Activated CD4-positive, CD25-positive, alpha-beta regulatory T cell treated with anti-CD3 and anti-CD28 coated beads, Interleukin-2, amount 50 U/mL, for 24 hours (primary cell): ENCODE measurements at regions not wholly inside any gene's neighbourhood (a gene's known extent, or its start where the extent isn't known, plus 50 kb on each side); places are given as distances from the start of the nearest gene placed in this dataset.

ENCODE experiments used
- ATAC-seq, 2 donors: fragments of 150-1000 bp; cut with Tn5 transposase; one replicate each; pipeline ENCODE4 v1.10.0; 2021; ENCODE audit warnings: mild to moderate bottlenecking in 1 of 2, moderate library complexity in 1 of 2

- ATAC-seq, result no peak
Measured at GRCh38 chr2:20523799-20524187, 76.9 kb downstream of the RHOB start.

- ATAC-seq, result peak in 1 of 2 donors; percentile 29
Measured at GRCh38 chr2:20524412-20525040, 77.7 kb downstream of the RHOB start.

DNA sequence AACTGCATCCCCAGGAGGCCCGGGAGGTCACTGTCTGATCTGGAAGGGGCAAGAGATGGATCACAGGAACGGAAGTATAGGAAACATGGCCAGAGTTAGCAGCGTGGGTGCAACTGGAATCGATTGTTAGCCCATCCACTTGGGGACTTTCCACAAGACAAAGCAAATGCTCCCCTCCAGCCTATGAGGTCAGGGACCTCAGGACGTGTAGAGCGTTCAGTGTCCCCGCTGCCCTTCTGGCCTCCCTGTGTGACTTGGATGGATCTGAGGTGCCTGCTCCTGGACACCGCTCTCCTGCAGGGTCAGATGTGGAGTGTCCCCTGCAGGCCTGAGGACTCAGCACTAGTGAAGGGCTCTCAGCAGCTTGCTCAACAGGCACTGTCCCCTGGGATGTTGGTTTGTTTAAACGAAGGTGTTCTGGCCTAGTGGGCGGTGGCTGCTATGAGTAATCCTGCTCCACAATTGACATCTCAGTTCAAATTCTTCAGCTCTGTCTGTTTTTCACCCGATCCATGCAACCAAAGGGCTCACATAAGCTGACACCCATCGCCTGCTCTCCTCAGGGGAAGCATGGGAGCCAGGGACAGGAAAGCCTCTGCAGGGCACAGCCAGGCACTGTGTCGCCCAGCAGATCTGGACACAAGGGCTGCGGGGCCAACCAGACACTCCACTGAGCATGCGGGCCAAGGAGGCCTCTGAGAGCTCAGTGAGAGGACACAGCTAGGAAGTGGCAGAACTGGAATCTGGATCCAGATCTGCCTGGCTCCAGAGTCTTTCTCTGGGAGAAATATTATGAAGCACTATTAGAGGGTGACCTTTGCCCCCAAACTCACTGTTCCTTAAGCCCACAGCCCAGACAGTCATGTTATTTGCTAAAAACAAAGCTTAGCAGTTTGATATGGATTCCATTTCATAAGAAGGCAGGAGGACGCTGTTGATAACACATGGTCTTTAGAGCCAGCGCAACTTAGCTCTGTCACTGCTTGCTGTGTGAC is 78.5 kb downstream of the RHOB start:
- ATAC-seq, result peak; percentile 11 to 52

GRCh38 chr2:20526160-20526559 is 79.3 kb downstream of the RHOB start:
- ATAC-seq, result no peak

DNA sequence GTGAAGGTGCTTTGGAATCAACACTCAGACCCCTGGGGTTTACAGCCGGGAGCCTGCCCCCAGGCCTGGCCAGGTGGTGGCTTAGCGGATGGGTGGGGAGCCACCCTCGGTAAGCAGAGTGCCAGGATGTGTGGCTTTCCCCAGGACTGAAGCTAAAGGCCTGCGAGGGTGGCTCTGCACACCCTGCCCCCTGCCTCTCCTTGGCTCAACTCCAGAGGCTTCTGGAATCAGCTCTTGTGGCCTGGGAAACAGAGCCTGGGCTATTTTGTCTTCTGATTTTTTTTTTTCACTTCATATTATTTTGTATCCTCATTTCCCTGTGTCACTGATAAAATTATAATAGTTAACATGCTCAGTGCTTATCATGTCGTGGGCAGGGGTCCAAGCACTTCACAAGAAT is 79.8 kb downstream of the RHOB start:
- no peak for ATAC-seq

DNA sequence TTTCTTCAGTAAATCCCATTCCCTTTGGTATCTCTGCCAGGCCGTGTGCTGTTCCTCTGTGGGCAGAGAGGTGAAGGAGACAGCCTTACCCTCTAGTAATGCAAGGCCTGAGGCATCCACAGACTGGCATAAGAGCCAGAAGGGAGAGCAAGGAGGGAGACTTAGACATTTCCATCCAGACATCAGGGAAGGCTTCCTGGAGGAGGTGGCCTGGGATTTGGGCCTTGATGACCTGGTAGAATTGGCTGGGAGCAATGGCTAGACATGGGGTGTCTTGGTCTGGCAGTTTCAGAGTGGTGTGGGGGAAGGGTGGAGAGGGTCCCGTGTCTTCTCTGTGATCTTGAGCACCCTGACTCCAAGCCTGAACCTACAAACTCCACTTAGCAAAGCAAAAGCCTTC is 81.8 kb downstream of the RHOB start:
- no peak for ATAC-seq

- no peak for ATAC-seq
Measured at GRCh38 chr2:20530520-20530919, 83.6 kb downstream of the RHOB start.

GRCh38 chr2:20531633-20532262 is 84.9 kb downstream of the RHOB start:
- ATAC-seq, result no peak

DNA sequence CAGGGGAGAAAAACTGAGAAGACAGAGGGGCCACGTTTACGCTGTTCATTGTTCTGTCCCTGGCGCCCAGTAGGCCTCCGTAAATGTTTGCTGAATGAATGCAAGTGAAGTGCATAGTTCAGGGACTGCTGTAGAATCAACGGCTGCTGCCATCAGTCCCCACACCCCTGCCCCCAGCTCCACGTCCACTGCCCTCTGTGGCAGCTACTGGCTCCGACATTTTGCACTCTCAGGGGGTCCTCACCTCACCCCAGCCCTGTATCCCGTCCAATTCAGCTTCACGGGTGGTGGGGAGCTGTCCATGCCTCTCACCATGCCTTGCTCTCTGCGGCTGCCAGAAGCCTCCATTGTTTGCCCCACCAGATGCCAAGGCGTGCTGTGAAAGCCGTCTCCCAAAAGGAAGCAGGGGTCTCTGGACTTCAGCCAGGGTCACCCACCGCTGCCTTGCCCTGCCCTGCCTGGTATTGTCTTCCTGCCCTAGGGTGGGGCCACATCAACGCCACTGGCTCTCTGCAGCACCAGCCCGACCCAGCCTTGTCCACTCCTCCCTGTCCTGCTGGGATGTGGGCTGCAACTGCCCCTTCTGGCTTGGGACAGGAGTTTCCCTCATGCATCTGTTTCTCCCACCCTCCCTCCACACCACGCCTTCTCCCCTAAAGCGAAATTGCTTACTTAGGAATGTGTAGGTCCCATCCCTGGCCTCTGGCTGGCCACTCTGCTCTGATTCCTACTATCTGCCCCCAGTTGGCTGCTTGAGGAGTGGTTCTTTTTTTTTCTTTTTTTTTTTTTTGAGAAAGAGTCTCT is 86.0 kb downstream of the RHOB start:
- no peak for ATAC-seq

- ATAC-seq, result no peak
Measured at GRCh38 chr2:20533993-20534622, 87.2 kb downstream of the RHOB start.

GRCh38 chr2:20534913-20535801 is 88.3 kb downstream of the RHOB start:
- no peak for ATAC-seq

- ATAC-seq, result no peak
Measured at GRCh38 chr2:20536619-20537422, 89.9 kb downstream of the RHOB start.

GRCh38 chr2:20537423-20538307 is 90.8 kb downstream of the RHOB start:
- ATAC-seq, result no peak

DNA sequence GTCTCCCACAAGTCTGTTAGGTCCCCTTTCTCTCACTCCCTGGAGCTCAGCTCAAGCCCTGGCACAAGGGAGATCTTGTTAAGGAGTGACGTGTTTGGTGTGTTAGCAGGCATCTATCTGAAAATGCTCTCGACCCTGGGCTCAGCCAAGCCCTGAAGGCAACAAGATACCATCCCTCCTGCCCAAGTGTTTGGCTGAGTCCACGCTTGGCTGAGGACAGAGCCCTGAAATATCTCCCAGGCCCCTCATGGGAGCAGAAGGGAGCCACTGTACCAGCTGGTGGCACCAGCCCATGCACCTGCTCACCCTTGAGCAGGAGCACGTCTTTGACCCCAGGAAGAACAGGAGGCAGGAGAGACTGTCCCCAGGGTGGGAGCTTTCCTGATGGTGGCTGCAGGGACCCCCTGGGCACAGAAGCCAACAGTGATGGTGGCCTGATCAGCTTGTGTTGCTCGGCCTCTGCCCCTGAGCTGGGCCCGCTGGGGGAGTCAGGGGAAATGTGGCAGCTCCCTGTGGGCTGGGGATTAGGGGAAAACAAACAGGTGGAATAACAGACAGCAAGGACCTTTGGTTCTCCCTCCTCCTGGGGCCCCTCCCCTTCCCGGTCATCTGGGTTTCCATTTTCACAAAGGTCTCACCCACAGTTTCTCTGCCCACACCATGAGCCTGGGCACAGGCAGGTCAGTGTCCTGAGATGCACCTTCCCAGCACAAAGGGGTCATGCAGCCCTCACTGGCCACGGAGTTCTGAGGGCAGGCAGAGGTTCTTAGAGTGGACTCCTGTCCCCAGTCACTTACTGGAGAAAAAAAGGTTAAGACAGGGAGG is 91.6 kb downstream of the RHOB start:
- ATAC-seq, result no peak

DNA sequence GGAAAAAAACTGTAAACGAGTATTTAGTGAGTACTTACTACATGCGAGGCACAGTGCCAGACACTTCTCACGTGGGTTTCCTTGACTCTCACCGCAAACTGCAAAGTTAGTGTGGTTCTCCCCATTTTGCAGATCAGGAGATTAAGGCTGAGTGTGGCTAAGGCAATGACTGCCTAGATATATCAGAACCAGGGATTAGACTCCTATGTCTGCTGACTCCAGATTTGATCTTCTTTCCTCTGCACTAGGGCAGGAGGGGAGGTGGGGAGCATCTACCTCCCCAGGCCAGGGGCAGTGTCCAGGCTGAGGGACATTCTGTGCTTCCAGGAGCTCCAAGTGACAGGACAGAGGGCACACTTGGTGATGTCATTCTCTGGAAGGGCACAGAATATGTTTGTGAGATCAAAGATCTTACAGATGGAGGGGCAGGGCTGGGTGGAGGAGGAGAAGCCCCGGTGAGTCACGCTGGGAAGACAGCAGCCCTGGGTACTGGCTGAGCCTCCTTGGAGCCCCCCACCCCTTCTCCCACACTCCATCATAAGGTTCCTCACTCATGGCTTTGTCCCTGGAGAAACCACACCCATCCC is 92.4 kb downstream of the RHOB start:
- ATAC-seq, result no peak

- no peak for ATAC-seq
Measured at GRCh38 chr2:20539776-20540586, 93.1 kb downstream of the RHOB start.
